Activated CD8-positive, alpha-beta memory T cell treated with anti-CD3 and anti-CD28 coated beads for 48 hours (primary cell): ENCODE measurements at regions not wholly inside any gene's neighbourhood (a gene's known extent, or its start where the extent isn't known, plus 50 kb on each side); places are given as distances from the start of the nearest gene placed in this dataset.
"Not testable (repeated sequence)": the region's sequence is repeated elsewhere in the genome, so short reads cannot be mapped to it uniquely, and the experiment has no call there.

Experiments
- DNase-seq, 3 experiments: peaks; one replicate each; pipeline ENCODE4 v3.0.0-alpha.2; 2020; ENCODE audit warnings: low read depth in 2 of 3, low spot score in 2 of 3

DNA sequence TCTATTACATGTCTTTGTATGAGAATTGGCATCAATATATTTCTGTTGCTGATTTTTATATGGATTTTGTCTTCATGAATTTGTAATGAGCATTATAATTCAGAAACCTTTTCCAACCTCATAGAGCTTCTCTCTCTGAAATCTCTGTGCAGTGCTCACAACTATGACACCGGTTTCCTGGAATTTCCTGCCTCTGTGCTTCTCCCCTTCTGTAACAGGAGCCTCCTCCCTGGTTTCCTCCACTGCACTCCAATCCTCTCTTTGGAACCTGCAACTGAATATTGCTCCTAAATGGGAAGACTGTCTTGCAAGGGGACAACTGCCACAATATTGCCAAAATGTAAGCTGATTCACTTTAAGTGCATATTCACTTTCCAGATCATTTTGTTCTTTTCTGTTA is 1147.9 kb downstream of the UQCRFS1 start:
- no peak for DNase-seq

DNA sequence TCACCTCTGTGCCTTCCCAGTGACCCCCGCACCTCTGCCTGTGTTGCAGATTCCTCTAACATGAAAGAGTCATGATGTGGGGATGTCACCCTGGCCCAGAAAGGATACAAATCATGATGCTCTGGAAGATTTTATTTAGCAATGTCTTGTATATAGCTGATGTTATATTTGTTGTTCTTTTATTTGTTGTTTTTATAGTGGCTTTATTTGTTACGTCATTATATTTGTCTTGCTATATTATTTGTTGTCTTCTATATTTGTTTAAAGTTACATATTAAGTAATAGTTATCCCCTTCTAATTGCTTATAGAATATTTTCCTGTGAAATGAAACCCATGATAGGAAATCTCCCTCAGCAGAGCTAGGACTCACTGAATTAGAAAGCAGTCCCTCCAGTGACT is 1149.2 kb downstream of the UQCRFS1 start:
- no peak for DNase-seq

DNA sequence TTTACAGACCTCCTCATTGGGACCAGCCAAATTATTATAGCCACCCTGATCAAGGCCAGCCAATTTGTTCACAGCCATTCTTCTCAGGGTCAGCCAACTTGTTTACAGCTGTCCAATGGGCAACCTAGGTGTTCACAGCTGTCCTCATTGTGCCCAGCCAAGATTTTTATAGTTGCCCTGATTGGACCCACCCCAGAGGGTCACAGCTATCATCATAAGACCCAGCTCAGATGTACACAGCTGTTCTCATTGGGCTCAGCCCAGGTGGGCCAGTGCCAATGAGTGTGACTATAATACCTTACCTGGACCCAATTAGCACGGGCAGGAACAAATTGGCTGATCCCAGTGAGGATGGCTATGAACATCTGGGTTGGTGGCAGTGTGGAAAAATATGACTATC is 1151.8 kb downstream of the UQCRFS1 start:
- no peak for DNase-seq

DNA sequence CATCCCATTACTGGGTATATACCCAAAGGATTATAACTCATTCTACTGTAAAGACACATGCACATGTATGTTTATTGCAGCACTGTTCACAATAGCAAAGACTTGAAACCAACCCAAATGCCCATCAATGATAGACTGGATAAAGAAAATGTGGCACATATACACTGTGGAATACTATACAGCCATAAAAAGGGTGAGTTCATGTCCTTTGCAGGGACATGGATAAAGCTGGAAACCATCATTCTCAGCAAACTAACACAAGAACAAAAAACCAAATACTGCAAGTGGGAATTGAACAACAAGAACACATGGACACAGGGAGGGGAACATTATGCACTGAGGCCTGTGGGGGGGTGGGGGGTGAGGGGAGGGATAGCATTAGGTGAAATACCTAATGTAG is 1155.9 kb downstream of the UQCRFS1 start:
- DNase-seq, result not testable (repeated sequence)

DNA sequence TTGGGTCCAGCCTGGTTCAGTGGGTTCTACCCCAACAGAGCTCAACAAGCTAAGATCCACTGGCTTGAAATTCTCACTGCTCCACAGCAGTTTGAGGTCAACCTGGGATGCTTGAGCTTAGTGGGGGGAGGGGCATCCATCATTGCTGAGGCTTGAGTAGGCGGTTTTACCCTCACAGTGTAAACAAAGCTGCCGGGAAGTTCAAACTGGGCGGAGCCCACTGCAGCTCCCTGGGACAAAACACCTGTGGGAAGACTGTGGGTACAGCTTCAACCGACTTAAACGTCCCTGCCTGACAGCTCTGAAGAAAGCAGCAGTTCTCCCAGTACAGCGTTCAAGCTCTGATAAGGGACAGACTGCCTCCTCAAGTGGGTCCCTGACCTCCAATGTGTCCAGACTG is 1161.9 kb downstream of the UQCRFS1 start:
- no peak for DNase-seq

DNA sequence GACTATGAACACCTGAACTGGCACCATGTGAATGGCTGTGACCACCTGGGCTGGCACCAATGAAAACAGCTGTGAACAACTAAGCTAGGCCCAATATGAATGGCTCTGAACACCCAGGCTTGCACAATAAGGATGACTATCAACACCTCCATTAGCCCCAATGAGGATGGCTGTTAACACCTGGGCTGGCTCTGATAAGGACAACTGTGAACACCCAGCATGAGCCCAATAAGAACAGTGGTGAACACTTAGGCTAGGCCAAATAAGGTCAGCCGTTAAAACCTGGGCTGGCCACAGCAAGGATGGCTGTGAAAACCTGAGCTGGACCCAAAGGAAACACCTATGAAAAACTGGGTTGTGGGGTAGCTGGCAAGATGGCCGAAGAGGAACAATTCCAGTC is 1163.1 kb downstream of the UQCRFS1 start:
- DNase-seq, result no peak

DNA sequence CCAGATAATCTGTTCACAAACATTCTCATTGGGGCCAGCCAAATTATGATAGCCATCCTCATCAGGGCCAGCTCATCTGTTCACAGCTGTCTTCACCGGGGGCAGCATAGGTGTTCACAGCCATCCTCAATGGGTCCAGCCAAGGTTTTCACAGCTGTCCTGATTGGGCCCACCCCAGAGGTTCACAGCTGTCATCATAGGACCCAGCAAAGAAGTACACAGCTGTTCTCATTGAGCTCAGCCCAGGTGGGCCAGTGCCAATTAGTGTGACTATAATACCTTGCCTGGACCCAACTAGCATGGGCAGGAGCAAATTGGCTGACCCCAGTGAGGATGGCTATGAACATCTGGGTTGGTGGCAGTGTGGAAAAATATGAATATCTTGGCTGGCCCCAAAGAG is 1166.0 kb downstream of the UQCRFS1 start:
- no peak for DNase-seq

DNA sequence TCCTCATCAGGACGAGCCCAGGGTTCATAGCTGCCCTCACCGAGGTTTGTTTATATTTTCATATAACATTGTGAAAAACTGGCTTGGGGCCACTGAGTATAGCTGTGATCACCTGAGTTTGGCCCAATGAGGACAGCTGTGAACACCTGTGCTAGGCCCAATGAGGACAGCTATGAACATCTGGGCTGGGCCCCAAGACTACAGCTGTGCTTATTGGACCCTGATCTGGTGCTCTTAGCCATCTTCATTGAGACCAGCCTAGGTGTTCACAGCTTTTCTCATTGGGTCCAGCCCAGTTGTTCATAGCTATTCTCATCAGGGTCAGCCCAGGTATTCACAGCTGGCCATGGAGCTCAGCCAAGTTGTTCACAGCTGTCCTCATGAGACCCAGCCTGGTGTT is 1167.3 kb downstream of the UQCRFS1 start:
- DNase-seq, result no peak

DNA sequence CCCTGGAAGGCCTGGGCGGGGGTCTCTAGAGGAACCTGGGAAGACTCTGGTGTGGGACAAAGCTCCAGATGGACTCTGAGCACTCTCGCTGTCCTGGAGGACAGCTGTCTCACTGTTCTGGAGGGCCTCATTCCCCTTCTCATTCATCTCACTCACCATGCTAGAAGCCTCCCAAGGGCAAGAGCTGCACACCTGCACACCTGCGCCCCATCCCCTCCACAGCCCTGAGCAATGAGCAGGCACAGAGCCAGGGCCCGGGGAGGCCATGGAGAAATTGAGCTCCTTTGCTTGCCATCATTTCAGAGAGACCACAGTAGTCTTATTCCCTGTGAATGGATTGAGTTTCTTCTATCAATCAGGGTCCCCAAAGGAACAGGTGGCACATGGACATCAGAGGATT is 1168.5 kb downstream of the UQCRFS1 start:
- no peak for DNase-seq

DNA sequence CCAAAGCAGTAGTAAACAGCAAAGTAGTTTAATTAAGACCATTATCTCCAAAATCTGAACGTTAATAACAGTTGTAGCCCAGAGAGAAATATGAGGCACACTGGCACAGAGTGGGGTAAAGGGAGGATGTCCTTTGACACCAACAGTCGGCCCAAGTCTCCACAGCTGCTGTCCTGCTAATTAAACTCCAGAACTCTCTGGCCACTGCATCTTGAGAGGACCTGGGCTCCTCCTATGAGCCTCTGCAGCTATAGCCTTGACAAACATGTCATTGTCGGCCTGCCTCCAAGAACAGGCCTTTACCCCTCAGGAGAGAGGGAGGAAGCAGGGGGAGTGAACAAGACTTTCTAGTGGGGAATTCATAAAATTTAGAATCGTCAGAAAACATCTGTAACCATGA is 1170.4 kb downstream of the UQCRFS1 start:
- no peak for DNase-seq

DNA sequence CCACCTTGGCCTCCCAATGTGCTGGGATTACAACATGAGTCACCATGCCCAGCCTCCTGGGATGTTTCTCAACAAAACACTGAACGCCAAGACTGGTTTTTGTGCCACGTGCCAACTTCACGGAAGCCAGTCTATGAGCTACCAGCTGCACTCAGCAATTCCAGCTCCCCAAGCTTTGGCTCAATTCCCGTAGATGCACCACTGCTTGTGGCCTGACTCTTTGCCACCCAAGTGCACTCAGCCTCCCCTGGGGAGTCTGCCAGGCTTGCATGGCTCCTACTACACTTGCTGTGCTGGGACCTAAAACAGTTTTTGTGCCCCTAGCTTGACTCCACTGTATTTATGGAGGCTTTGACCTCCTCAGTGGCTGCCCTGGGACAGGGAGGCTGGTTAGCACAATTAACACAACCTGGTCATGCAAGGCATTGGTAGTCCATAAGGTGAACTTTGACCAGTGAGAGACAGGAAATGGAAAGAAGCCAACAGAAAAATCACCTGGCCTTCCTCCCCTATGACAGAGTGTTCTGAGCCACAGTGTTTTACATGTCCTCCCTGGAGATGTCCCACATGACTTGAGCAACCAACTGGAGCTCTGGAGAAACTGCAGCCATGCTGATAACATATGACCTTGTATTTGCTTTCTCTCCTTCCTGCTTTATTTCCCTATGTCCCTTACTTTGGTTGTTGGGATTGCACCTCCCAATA is 1173.1 kb downstream of the UQCRFS1 start:
- DNase-seq, result no peak

DNA sequence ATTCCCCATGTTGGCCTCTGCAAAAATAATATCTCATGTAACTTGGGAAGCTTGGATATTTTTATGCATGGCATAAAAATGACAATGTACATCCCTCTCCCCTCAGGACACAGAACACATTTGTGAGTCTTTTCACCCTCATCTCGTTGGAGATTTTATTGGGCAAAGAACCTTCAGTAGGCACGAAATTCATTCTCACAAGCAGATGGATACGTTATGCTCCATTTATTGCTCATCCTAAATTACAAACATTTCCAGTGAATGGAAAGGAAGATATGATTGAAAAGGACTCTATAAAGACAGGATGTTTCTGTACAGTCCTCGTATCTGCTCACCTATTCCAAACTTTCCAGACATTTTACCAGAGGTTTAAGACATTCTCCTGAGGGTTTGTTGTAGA is 1175.8 kb downstream of the UQCRFS1 start:
- no peak for DNase-seq

DNA sequence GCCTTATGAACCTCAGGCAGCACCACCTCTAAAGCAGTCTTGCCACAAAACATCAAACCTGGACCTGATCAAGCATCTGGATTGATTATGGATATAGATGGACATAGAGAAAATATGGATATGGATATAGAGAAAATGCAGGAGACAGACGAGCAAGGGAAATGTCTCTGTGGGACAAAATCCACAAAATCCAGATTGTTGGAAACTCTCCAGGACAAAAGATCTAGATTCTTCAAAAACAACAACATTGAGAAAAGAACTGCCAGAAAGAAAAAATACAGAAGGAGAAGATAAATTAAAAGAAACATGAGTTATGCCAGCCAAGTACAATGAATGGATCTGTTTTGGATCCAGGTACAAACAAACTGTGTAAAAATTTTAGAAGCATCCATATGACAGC is 1176.5 kb downstream of the UQCRFS1 start:
- DNase-seq, result no peak

DNA sequence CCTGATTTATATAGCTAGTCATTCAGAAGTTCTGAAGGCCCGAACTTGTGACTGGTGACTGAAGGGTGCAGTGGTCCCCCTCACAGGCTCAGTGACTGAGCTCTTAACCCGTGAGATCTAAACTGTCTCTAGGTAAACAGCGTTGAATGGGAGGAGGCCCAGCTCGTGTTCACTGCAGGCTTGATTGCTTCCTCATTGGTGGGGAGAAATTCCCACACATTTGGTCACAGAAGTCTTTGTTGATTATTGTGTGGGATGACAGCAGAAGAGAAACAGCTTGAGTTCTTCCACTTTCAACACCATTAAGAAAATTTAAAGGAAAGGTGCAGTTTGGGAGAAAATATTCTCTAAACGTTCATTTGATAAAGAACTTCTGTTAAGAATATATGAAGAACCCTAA is 1178.0 kb downstream of the UQCRFS1 start:
- DNase-seq, result no peak

DNA sequence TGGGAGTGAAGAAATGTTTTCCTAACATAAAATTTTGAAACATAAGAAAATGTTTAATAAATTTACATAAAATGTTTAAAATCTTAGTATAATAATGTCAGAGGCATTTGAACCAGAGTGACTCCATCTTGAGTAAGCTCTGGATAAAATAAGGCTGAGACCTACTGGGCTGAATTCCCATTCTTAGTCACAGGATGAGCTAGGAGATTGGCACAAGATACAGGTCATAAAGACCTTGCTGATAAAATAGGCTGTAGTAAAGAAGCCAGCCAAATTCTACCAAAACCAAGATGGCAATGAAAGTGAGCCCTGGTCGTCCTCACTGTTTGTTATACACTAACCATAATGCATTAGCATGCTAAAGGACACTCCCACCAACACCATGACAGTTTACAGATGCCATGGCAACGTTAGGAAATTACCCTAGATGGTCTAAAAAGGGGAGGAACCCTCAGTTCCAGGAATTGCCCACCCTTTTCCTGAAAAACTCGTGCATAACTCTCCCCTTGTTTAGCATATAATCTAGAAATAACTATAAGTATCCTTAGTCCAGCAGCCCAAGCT is 1184.0 kb downstream of the UQCRFS1 start:
- no peak for DNase-seq

DNA sequence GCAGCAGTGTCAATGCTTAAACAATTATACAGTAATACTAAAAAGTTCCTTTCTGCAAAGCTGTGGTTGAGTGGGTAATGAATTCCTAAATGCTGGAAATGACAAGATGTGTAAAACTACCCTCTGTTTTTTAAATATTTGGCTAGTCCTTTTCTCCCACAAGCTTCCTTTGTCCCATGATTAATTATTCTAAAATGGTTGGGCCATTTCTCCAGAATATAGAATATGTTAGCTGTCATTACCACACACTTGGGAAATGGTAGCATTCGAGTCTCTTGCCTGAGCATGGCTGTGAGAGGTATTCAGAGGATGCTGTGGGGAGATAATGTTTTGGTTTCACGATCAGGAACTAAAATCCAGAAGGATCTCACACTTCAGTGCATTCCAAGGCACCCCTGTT is 1185.8 kb downstream of the UQCRFS1 start:
- DNase-seq, result no peak

DNA sequence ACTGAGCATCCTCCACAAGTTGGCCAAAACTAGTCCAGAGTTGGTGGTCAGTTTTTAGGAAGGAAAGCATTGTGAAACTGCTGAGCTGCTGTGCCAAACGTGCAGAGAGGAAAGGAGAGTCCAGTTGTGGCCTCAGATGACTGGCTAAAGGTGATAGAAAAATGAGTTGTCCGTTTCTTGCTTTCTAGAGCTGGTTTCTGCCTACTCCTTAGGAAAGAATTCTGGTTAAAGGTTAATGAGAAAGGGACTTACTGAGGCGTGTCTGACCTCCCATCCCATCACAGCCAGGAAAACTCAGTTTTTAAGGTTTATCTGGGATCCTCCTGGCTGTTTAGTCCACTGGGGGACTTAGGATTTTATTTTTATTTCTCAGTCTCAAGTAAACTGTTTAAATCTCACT is 1186.3 kb downstream of the UQCRFS1 start:
- no peak for DNase-seq

DNA sequence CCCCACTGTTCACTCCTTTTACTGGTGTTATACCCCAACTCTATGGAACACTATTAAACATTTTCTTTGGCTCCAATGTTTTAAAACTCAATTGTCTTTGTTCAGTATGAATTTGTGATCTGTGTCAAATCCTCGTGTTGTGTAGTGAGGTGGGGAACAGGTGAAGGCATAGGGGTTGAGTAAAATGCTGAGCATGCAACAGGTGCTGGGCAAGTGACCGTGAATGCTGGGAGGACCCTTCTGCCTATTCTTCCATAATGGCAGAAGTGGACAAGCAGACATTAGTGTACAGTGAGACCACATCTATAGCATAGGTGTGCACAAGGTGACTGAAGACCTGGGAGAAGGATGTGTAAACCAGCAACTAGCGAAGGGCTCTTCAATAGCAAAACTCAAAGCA is 1188.0 kb downstream of the UQCRFS1 start:
- no peak for DNase-seq

DNA sequence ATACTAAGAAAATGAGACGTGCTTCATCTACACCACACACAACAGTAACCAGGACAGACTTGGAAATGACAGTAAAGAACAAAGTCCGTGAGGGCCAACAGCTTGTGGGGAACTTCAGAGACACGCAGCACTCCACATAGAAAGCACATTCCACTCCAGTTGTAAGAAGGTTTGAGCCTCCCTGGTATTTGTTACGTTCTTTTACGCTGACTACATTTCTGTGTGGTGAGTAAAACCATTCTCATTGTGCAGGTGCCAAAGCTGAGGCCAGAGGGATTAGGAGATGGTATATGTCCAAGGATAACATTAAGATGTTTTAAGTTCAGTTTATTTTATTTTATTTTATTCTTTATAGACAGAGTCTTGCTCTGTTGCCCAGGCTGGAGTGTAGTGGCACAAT is 1189.9 kb downstream of the UQCRFS1 start:
- no peak for DNase-seq

DNA sequence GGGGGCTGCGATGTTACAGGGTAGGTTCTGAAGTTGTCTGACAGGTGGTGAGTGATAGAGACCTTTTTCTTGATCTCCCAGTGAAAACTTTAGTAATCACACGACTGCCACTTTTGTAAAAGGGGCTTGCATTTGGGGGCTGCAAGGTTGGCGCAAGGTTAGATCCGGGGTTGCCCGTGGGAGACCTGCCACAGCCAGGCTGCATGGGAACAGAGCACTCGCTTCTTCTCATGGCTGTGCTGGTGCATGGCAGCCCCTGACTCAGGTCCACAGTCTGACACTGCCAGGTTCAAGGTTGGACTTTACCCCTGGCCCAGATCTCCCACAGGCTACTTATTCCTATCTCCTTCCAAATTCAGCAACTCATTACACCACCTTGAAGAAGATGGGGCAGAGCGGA is 1190.4 kb downstream of the UQCRFS1 start:
- no peak for DNase-seq

DNA sequence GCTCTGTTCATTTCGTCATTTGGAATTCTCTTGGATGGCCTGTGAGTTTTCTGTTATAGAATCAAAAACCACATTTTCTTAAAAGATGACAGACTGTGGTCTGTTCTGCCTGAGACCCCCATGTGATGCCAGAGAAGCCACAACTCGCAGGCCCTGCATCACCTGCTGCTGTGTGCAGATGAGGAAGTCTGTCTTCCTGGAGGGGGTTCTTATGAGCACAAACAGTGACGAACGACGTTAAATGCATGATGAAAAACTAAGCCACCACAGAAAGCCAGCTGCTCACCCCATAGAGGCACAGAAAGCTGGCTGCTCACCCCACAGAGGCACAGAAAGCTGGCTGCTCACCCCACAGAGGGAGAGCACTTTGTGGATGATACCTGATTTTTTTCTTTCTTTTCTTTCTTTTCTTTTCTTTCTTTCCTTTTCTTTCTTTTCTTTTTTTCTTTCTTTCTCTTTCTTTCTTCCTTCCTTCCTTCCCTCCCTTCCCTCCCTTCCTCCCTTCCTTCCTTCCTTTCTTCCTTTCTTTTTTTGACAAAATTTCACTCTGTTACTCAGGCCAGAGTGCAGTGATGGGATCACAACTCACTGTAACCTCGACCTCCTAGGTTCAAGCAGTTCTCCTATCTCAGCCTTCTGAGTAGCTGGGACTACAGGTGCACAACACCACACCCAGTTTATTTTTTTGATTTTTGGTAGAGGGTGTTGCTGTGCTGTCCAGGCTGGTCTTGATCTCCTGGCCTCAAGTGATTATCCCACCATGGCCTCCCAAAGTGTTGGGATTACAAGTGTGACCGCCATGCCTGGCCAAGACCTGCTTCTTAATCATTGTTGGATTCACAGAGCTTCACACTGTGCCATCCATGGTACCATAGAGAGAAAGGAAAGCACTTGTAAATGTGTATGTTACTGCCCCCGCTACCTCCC is 1191.4 kb downstream of the UQCRFS1 start:
- no peak for DNase-seq

DNA sequence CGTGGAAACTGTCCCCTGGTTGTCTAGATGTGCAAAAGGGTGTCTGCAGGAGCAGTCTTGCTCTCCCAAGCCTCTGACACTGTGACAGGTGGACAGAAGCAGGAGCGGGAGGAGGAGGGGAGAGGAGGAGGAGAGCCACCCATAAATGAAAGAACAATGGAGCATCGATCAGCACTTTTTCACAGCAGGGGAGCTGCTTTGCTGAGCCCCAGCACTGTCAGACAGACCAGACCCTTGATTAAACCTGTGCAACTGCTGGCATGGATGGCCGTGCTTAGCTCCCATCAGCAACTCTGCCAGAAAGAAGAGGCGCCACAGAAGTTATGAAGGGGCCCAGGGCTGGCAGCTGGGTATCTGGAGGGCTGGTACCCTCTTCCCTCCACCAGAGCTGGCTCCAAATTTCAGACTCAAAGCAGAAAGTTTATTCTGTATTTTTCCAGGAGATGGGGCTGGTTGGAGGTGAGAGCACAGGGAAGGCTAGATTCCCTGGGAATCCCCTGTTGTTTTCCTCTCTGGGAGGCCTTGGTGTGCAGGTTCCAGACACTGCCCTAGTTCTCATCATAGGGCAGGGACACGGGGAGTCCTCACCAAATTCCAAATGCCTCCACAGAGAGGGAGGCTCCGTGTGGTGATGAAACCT is 1192.2 kb downstream of the UQCRFS1 start:
- DNase-seq, result no peak
